H1 (cell line): ENCODE measurements at regions not wholly inside any gene's neighbourhood (a gene's known extent, or its start where the extent isn't known, plus 50 kb on each side); places are given as distances from the start of the nearest gene placed in this dataset.

ENCODE experiments used
- CTCF ChIA-PET: fragments of 300-600 bp; sonication (Branson Sonifier 250); formaldehyde crosslinking; loops from one replicate; lab custom pipeline; 2021; ENCODE audit not compliant: partially characterized antibody; lab: Charles Lee
- POLR2A ChIA-PET: fragments of 300-600 bp; sonication (Branson Sonifier 250); formaldehyde crosslinking; loops from one replicate; lab custom pipeline; 2021; ENCODE audit warnings: inconsistent platforms; ENCODE audit not compliant: partially characterized antibody; lab: Charles Lee
- DNase-seq, 2 experiments: peaks; one replicate each; pipeline versions ENCODE4 v3.0.0 to v3.0.0-alpha.2; 2010 to 2022; ENCODE audit warnings: low spot score in 2 of 2, low read depth in 1 of 2, mixed read lengths in 1 of 2
- FAIRE-seq: peaks from 2 replicates; lab custom pipeline; 2011; peaks lifted over from hg19 to GRCh38; lab: Jason Lieb, UNC
- H2AFZ ChIP-seq: 2 replicates; pipeline ENCODE4 v1.8.1; 2012; ENCODE audit warnings: low read length, inconsistent platforms
- H2AK5ac ChIP-seq: 2 replicates; pipeline ENCODE4 v1.6.1; 2013; ENCODE audit warnings: low read depth, low read length
- H2BK120ac ChIP-seq: replicated peaks from 2 replicates; pipeline ENCODE3; 2013; ENCODE audit warnings: low read depth, low read length, inconsistent platforms
- H2BK12ac ChIP-seq: 2 replicates; pipeline ENCODE4 v1.6.1; 2013; ENCODE audit warnings: low read depth, low read length
- H2BK15ac ChIP-seq: 2 replicates; pipeline ENCODE4 v1.6.1; 2013; ENCODE audit warnings: low read length
- H2BK20ac ChIP-seq: 2 replicates; pipeline ENCODE4 v1.6.1; 2013; ENCODE audit warnings: low read length
- H2BK5ac ChIP-seq: 2 replicates; pipeline ENCODE4 v1.6.1; 2013; ENCODE audit warnings: low read depth, low read length
- H3K14ac ChIP-seq: 2 replicates; pipeline ENCODE4 v1.6.1; 2013; ENCODE audit warnings: inconsistent platforms; ENCODE audit not compliant: insufficient read length
- H3K18ac ChIP-seq: 2 replicates; pipeline ENCODE4 v1.6.1; 2013; ENCODE audit warnings: low read length; ENCODE audit errors: extremely low read depth
- H3K23ac ChIP-seq: 2 replicates; pipeline ENCODE4 v1.6.1; 2013; ENCODE audit warnings: inconsistent platforms; ENCODE audit not compliant: insufficient read length
- H3K23me2 ChIP-seq: 2 replicates; pipeline ENCODE4 v1.6.1; 2013; ENCODE audit warnings: low read depth, low read length
- H3K27ac ChIP-seq: 2 replicates; pipeline ENCODE4 v1.6.1; 2011; ENCODE audit warnings: low read depth, low read length, inconsistent platforms
- H3K27me3 ChIP-seq, 4 experiments: replicated peaks in 1 of 4; 1 replicate in 1 of 4; 2 replicates in 3 of 4; pipeline versions ENCODE4 v1.6.1 to v1.8.1; 2011 to 2013; ENCODE audit warnings: low read length in 3 of 4, mild to moderate bottlenecking in 3 of 4, inconsistent platforms in 2 of 4, mixed read lengths in 2 of 4, moderate library complexity in 1 of 4; ENCODE audit not compliant: control insufficient read depth in 3 of 4, insufficient read depth in 3 of 4; ENCODE audit errors: extremely low read depth in 1 of 4
- H3K36me3 ChIP-seq, 4 experiments: 2 replicates each; pipeline versions ENCODE4 v1.6.1 to v1.8.1; 2011 to 2013; ENCODE audit warnings: mild to moderate bottlenecking in 4 of 4, low read length in 3 of 4, moderate library complexity in 2 of 4, control low read depth in 1 of 4, inconsistent platforms in 1 of 4; ENCODE audit not compliant: insufficient read depth in 4 of 4, control insufficient read depth in 2 of 4
- H3K4ac ChIP-seq: replicated peaks from 2 replicates; pipeline ENCODE3; 2013; ENCODE audit warnings: low read length, low read depth, mixed read lengths, inconsistent platforms; ENCODE audit not compliant: insufficient read length
- H3K4me1 ChIP-seq, 4 experiments: replicated peaks in 1 of 4; 1 replicate in 1 of 4; 2 replicates in 3 of 4; pipeline versions ENCODE4 v1.6.1 to v1.8.1; 2011 to 2013; ENCODE audit warnings: low read length in 3 of 4, inconsistent platforms in 2 of 4, mixed read lengths in 1 of 4; ENCODE audit not compliant: insufficient read depth in 4 of 4, control insufficient read depth in 3 of 4
- H3K4me2 ChIP-seq, 2 experiments: 2 replicates each; pipeline versions ENCODE4 v1.6.1 to v1.8.1; 2011 to 2013; ENCODE audit warnings: low read depth in 2 of 2, low read length in 2 of 2, control low read depth in 1 of 2, inconsistent platforms in 1 of 2, mild to moderate bottlenecking in 1 of 2; ENCODE audit not compliant: insufficient read depth in 1 of 2
- H3K4me3 ChIP-seq, 4 experiments: fragments of 200-600, 300-600 bp in 1 of 4; sonication (generic), shearing (Covaris generic), sonication (Bioruptor Twin) in 1 of 4; 2 replicates each; pipeline versions ENCODE4 v1.5.1 to v1.8.1; 2011 to 2016; ENCODE audit warnings: low read length in 4 of 4, low read depth in 3 of 4, control low read depth in 2 of 4, inconsistent platforms in 2 of 4, mild to moderate bottlenecking in 2 of 4, mixed read lengths in 1 of 4, moderate library complexity in 1 of 4; ENCODE audit not compliant: insufficient read depth in 2 of 4; ENCODE audit errors: extremely low read depth in 1 of 4
- H3K56ac ChIP-seq: replicated peaks from 2 replicates; pipeline ENCODE3; 2013; ENCODE audit warnings: low read depth, mild to moderate bottlenecking, mixed read lengths, low read length, inconsistent platforms; ENCODE audit not compliant: insufficient read length
- H3K79me1 ChIP-seq: 2 replicates; pipeline ENCODE4 v1.6.1; 2013; ENCODE audit warnings: low read depth, low read length, control low read depth
- H3K79me2 ChIP-seq, 2 experiments: 2 replicates each; pipeline versions ENCODE4 v1.6.1 to v1.8.1; 2012 to 2013; ENCODE audit warnings: low read length in 2 of 2, mild to moderate bottlenecking in 2 of 2, inconsistent platforms in 1 of 2; ENCODE audit not compliant: insufficient read depth in 2 of 2, control insufficient read depth in 1 of 2
- H3K9ac ChIP-seq, 4 experiments: replicated peaks in 1 of 4; 1 replicate in 1 of 4; 2 replicates in 3 of 4; pipeline versions ENCODE4 v1.6.1 to v1.8.1; 2011 to 2013; ENCODE audit warnings: low read depth in 3 of 4, low read length in 3 of 4, control low read depth in 2 of 4, mild to moderate bottlenecking in 2 of 4, moderate library complexity in 2 of 4, inconsistent platforms in 1 of 4; ENCODE audit errors: extremely low read depth in 1 of 4
- H3K9me3 ChIP-seq, 2 experiments: 2 replicates each; pipeline versions ENCODE4 v1.6.1 to v1.8.1; 2012 to 2013; ENCODE audit warnings: mild to moderate bottlenecking in 2 of 2, moderate library complexity in 2 of 2, control low read depth in 1 of 2, inconsistent platforms in 1 of 2, low read depth in 1 of 2, low read length in 1 of 2, mixed read lengths in 1 of 2; ENCODE audit not compliant: insufficient read depth in 2 of 2
- H4K20me1 ChIP-seq, 2 experiments: replicated peaks in 1 of 2; 2 replicates each; pipeline versions ENCODE3 to v1.8.1; 2011 to 2013; ENCODE audit warnings: inconsistent platforms in 2 of 2, low read length in 2 of 2, mild to moderate bottlenecking in 1 of 2; ENCODE audit not compliant: insufficient read depth in 2 of 2, control insufficient read depth in 1 of 2
- H4K5ac ChIP-seq: 2 replicates; pipeline ENCODE4 v1.6.1; 2013; ENCODE audit warnings: low read length, low read depth, mixed read lengths, inconsistent platforms; ENCODE audit not compliant: insufficient read length
- H4K8ac ChIP-seq: 2 replicates; pipeline ENCODE4 v1.8.0; 2013; ENCODE audit warnings: mild to moderate bottlenecking, moderate library complexity, low read length, inconsistent platforms; ENCODE audit not compliant: insufficient read depth; ENCODE audit errors: extremely low read depth
- H4K91ac ChIP-seq: replicated peaks from 2 replicates; pipeline ENCODE3; 2013; ENCODE audit warnings: low read length, mixed read lengths, inconsistent platforms; ENCODE audit not compliant: insufficient read length
- CBX8 ChIP-seq: fragments of 300-800, 300-1000 bp; sonication (generic); IDR thresholded peaks from 2 replicates; pipeline ENCODE4 v1.7.1; 2016; ENCODE audit warnings: low read depth, low read length, borderline replicate concordance
- HDAC2 ChIP-seq, 2 experiments: fragments of 300-600 bp in 1 of 2; sonication (generic) in 1 of 2; IDR thresholded peaks; 2 replicates each; pipeline ENCODE4 v1.6.1; 2011 to 2012; ENCODE audit warnings: low read depth in 2 of 2, low read length in 2 of 2, mild to moderate bottlenecking in 2 of 2, moderate library complexity in 2 of 2, borderline replicate concordance in 1 of 2, inconsistent platforms in 1 of 2
- SAP30 ChIP-seq: fragments of 300-600 bp; sonication (generic); IDR thresholded peaks from 2 replicates; pipeline ENCODE4 v1.7.1; 2012; ENCODE audit warnings: low read length, moderate library complexity, mild to moderate bottlenecking, inconsistent platforms; ENCODE audit not compliant: insufficient read depth, insufficient replicate concordance
- TEAD4 ChIP-seq: IDR thresholded peaks from 2 replicates; pipeline ENCODE4 v1.6.1; 2012; ENCODE audit warnings: low read depth, low read length, inconsistent platforms, mixed read lengths
- WGBS, 2 experiments: shearing (Covaris generic) in 1 of 2; methylation state at CpG; one replicate each; pipeline versions ENCODE4 v1.1.6 to v1.1.7; 2013 to 2015; ENCODE audit warnings: low lambda C conversion rate in 2 of 2, mixed read lengths in 2 of 2, inconsistent platforms in 1 of 2, low coverage in 1 of 2, missing lambda C conversion rate in 1 of 2; ENCODE audit not compliant: insufficient replicate concordance in 2 of 2, insufficient coverage in 1 of 2, insufficient read length in 1 of 2; ENCODE audit errors: extremely low coverage in 1 of 2, missing lambda C conversion rate in 1 of 2; 5-methylcytosine and 5-hydroxymethylcytosine counted together

DNA sequence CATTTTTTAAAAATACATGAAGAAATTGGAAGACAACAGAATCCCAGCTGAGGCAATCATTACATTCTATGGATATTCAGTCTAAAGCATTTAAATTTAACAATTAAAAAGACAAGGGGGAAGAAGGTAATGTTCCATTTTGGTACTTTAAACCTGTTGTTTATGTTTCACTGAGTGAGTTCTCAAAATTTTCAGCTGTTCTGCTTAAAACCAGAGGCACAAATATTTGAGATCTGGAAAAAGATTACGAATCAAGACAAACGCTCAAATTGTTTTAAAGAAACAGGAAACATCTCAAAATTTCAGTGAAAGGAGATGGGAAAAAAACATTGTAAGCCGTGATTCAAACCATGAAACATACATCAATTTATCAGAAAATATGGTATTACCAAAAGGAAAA, 656.2 kb upstream of the CHAC2 start:
- Histone ChIP-seq H3K79me2 (no peaks in the 10 kb centered on the region), H3K23ac (no peak overlapping the region), H4K5ac (no peak overlapping the region), H2BK120ac (no peak overlapping the region), H3K79me1 (no peaks in the 10 kb centered on the region), H2AFZ (no peak overlapping the region), H3K18ac (no peak overlapping the region), H3K14ac (no peak overlapping the region), H3K27ac (no peak overlapping the region), H3K36me3 (no peaks in the 10 kb centered on the region), H3K4ac (no peak overlapping the region), H3K56ac (no peak overlapping the region), H2BK15ac (no peak overlapping the region), H2BK20ac (no peak overlapping the region), H3K9me3 (no peaks in the 10 kb centered on the region), H3K4me2 (peak overlapping the region in 1 of 2 experiments; percentile 38; a peak in 2 of 4 replicates), H2AK5ac (no peak overlapping the region), H3K27me3 (no peaks in the 10 kb centered on the region), H3K23me2 (no peaks in the 10 kb centered on the region), H3K9ac (no peak overlapping the region), H2BK5ac (no peak overlapping the region), H2BK12ac (no peak overlapping the region), H4K8ac (no peak overlapping the region), H3K4me1 (peaks cover 0 to 5% (median 2%) of the 10 kb centered on the region in 4 experiments; a peak in 4 of 7 replicates), H4K91ac (no peak overlapping the region), H3K4me3 (no peak overlapping the region), H4K20me1 (no peaks in the 10 kb centered on the region)
- FAIRE-seq (no peak), DNase-seq (no peak)
- POLR2A ChIA-PET, result no interaction called here
- no peak for TF ChIP-seq TEAD4
- TF ChIP-seq CBX8, result no peak
- TF ChIP-seq HDAC2 (IDR thresholded peaks at IDR 0.05; ENCODE audit: borderline replicate concordance in 1 of 2, low read depth in 2 of 2, low read length in 2 of 2), result no peak
- TF ChIP-seq SAP30, result no peak
- CTCF ChIA-PET, result no interaction called here
- WGBS, 2 experiments, result 79% methylated on average over 3 of the region's 3 CpGs; no CpG with 5 or more reads in 1 of the 2 experiments
